HL-60 (cell line): ENCODE measurements at regions not wholly inside any gene's neighbourhood (a gene's known extent, or its start where the extent isn't known, plus 50 kb on each side); places are given as distances from the start of the nearest gene placed in this dataset.
"Not testable (repeated sequence)": the region's sequence is repeated elsewhere in the genome, so short reads cannot be mapped to it uniquely, and the experiment has no call there.

Source experiments
- GABPA ChIP-seq: IDR thresholded peaks from 2 replicates; pipeline ENCODE4 v1.6.1; 2012; ENCODE audit warnings: low read depth
- POLR2AphosphoS5 ChIP-seq: IDR thresholded peaks from 2 replicates; pipeline ENCODE4 v1.6.1; 2012; ENCODE audit warnings: low read depth
- TF ChIP-seq, protein P1 (sequence below): IDR thresholded peaks from one replicate; pipeline ENCODE4 v1.5.1; 2011; ENCODE audit warnings: low read length, control low read depth, inconsistent platforms; ENCODE audit not compliant: insufficient read depth
- TF ChIP-seq, protein P2 (sequence below): IDR thresholded peaks from 2 replicates; pipeline ENCODE4 v1.6.1; 2012; ENCODE audit warnings: low read depth; ENCODE audit not compliant: insufficient replicate concordance

DNA sequence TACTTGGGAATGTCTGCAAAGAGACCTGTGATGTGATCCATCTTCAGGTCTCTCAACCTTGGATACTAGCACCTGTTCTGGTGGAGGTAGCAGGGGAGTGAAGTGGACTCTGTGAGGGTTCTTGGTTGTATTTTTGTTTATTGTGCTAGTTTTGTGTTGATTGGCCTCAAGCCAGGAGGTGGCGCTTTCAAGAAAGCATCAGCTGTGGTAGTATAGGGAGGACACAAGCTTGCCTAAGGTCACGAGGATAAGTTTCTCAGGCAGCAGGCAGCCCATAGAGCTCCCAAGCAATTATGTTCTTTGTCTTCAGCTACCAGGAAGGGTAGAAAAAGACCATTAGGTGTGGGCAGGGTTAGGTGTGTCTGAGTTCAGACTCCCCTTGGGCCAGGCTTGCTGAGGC is 289.9 kb upstream of the TGIF2LX start:
- TF ChIP-seq, protein P1, sequence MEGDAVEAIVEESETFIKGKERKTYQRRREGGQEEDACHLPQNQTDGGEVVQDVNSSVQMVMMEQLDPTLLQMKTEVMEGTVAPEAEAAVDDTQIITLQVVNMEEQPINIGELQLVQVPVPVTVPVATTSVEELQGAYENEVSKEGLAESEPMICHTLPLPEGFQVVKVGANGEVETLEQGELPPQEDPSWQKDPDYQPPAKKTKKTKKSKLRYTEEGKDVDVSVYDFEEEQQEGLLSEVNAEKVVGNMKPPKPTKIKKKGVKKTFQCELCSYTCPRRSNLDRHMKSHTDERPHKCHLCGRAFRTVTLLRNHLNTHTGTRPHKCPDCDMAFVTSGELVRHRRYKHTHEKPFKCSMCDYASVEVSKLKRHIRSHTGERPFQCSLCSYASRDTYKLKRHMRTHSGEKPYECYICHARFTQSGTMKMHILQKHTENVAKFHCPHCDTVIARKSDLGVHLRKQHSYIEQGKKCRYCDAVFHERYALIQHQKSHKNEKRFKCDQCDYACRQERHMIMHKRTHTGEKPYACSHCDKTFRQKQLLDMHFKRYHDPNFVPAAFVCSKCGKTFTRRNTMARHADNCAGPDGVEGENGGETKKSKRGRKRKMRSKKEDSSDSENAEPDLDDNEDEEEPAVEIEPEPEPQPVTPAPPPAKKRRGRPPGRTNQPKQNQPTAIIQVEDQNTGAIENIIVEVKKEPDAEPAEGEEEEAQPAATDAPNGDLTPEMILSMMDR = not testable (repeated sequence)
- TF ChIP-seq POLR2AphosphoS5, GABPA: not testable (repeated sequence)
- TF ChIP-seq, protein P2, sequence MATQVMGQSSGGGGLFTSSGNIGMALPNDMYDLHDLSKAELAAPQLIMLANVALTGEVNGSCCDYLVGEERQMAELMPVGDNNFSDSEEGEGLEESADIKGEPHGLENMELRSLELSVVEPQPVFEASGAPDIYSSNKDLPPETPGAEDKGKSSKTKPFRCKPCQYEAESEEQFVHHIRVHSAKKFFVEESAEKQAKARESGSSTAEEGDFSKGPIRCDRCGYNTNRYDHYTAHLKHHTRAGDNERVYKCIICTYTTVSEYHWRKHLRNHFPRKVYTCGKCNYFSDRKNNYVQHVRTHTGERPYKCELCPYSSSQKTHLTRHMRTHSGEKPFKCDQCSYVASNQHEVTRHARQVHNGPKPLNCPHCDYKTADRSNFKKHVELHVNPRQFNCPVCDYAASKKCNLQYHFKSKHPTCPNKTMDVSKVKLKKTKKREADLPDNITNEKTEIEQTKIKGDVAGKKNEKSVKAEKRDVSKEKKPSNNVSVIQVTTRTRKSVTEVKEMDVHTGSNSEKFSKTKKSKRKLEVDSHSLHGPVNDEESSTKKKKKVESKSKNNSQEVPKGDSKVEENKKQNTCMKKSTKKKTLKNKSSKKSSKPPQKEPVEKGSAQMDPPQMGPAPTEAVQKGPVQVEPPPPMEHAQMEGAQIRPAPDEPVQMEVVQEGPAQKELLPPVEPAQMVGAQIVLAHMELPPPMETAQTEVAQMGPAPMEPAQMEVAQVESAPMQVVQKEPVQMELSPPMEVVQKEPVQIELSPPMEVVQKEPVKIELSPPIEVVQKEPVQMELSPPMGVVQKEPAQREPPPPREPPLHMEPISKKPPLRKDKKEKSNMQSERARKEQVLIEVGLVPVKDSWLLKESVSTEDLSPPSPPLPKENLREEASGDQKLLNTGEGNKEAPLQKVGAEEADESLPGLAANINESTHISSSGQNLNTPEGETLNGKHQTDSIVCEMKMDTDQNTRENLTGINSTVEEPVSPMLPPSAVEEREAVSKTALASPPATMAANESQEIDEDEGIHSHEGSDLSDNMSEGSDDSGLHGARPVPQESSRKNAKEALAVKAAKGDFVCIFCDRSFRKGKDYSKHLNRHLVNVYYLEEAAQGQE = not testable (repeated sequence)
